HG03045 (cell line): ENCODE measurements at regions not wholly inside any gene's neighbourhood (a gene's known extent, or its start where the extent isn't known, plus 50 kb on each side); places are given as distances from the start of the nearest gene placed in this dataset.

ENCODE experiments used
- ATAC-seq: cut with Tn5 transposase; IDR thresholded peaks from one replicate; pipeline ENCODE4 v1.9.1; 2021; ENCODE audit warnings: mild to moderate bottlenecking, moderate library complexity; ENCODE audit not compliant: unreplicated experiment

- no peak for ATAC-seq
Measured at GRCh38 chr20:6501061-6501460, 266.4 kb upstream of the BMP2 start.

- no peak for ATAC-seq
Measured at GRCh38 chr20:6499566-6499965, 267.9 kb upstream of the BMP2 start.

GRCh38 chr20:6496874-6497273 lies 270.6 kb upstream of the BMP2 start:
- ATAC-seq: no peak

- ATAC-seq: no peak
Measured at GRCh38 chr20:6495907-6496306, 271.6 kb upstream of the BMP2 start.

- no peak for ATAC-seq
Measured at GRCh38 chr20:6492271-6493055, 275.0 kb upstream of the BMP2 start.

GRCh38 chr20:6490849-6491248 lies 276.6 kb upstream of the BMP2 start:
- ATAC-seq: no peak

- no peak for ATAC-seq
Measured at GRCh38 chr20:6489361-6490171, 277.9 kb upstream of the BMP2 start.

GRCh38 chr20:6485351-6485750 lies 282.1 kb upstream of the BMP2 start:
- ATAC-seq: no peak

- ATAC-seq: no peak
Measured at GRCh38 chr20:6483727-6484126, 283.8 kb upstream of the BMP2 start.

GRCh38 chr20:6482486-6482885 lies 285.0 kb upstream of the BMP2 start:
- ATAC-seq: no peak

GRCh38 chr20:6480328-6481200 lies 286.9 kb upstream of the BMP2 start:
- ATAC-seq: no peak

GRCh38 chr20:6473197-6473596 lies 294.3 kb upstream of the BMP2 start:
- no peak for ATAC-seq

- no peak for ATAC-seq
Measured at GRCh38 chr20:6471871-6472270, 295.6 kb upstream of the BMP2 start.

GRCh38 chr20:6471110-6471647 lies 296.3 kb upstream of the BMP2 start:
- ATAC-seq: no peak

- ATAC-seq: no peak
Measured at GRCh38 chr20:6469695-6470094, 297.8 kb upstream of the BMP2 start.

- ATAC-seq: no peak
Measured at GRCh38 chr20:6468423-6469116, 298.9 kb upstream of the BMP2 start.

- ATAC-seq: no peak
Measured at GRCh38 chr20:6467562-6467961, 299.9 kb upstream of the BMP2 start.

- no peak for ATAC-seq
Measured at GRCh38 chr20:6466075-6466810, 301.2 kb upstream of the BMP2 start.

GRCh38 chr20:6450841-6451240 lies 316.6 kb upstream of the BMP2 start:
- no peak for ATAC-seq

- no peak for ATAC-seq
Measured at GRCh38 chr20:6440443-6440799, 317.6 kb upstream of the FERMT1 start.
